Stimulated activated CD8-positive, alpha-beta memory T cell treated with anti-CD3 and anti-CD28 coated beads, Interleukin-4, amount 100 ng/mL, for 4 hours (primary cell): ENCODE measurements at regions not wholly inside any gene's neighbourhood (a gene's known extent, or its start where the extent isn't known, plus 50 kb on each side); places are given as distances from the start of the nearest gene placed in this dataset.

Experiments used
- DNase-seq, 2 donors: peaks; one replicate each; pipeline ENCODE4 v3.0.0-alpha.2; 2020; ENCODE audit warnings: low read depth in 2 of 2, low spot score in 1 of 2

DNA sequence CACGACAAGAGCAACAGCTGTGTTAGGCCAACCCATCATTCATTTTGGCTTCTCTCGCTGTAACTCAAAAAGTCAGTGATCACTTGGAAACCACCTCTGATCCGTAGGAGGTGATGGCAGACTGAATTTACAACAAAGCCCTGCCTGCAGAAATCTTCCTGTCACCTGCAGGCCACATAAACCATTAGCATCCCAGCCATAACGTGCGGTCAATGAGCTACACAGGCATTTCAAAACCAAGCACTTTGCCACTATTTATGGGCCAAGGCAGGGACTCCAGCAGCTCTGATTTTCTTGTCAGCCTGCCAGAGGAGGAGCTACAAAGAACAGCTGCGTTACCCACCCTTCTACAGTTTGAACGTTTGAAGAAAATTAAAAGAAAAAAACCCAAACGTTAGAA, 228.1 kb upstream of the PPARGC1A start:
- no peak for DNase-seq

DNA sequence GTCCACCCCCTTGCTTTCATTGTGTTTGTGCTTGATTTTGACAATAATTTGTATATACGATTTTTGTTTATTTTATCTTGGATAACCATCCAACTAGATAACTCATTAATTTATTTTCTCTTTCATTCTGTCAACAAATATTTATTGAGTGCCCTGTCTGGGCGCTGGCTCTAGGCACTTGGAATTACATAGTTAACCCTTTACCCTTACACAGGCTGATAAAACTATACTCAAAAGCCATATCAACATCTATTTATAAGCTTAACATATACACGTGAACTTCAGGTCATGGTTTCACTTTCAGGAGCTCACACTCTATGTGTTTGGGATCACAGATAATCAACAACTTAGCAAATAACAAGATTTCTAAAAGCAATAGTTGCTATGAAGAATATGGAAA, 226.3 kb upstream of the PPARGC1A start:
- DNase-seq = no peak

DNA sequence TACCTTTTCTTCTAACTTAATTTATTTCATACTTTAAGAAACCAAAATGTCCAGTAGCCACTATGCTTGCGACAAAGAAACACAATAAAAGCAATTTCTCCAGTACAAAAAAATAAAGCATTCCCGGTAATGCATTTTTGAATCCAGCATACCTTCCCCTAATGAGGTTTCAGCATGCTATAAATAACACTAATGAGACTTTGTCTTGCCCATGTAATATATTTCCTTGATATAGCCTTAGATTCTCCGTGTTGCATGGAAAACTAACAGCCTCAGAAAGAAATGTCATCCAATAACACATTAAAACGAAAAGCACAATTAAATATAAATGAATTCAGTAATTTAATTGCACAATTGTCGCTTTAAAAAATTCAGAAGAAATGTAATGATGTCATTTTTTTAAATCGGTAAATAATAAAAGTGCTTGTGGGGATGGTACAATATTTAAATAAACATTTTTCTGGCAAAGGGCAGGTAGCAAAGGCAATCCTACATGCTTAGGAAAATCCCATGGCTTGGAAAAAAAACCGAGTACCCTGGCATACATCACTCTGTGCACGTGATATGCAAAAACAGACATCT, 225.2 kb upstream of the PPARGC1A start:
- no peak for DNase-seq

DNA sequence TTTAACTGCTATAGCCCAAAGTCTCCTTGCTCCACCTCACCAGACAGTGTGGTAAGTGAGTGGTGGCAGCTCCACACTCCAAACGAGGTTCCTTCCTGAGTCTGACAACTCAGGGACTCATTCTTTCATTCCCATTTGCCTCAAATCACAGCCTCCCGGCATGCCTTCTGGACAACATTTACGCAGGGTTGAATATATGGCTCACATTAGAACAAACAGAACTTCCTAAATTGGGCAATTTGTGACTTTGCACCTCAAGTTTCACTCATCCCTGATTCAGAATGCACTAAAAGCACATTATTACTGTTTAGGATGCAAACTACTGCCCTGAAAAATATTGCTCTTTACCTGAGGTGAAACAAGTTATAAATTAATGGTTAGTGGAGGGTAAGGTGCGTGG, 224.6 kb upstream of the PPARGC1A start:
- DNase-seq = no peak

DNA sequence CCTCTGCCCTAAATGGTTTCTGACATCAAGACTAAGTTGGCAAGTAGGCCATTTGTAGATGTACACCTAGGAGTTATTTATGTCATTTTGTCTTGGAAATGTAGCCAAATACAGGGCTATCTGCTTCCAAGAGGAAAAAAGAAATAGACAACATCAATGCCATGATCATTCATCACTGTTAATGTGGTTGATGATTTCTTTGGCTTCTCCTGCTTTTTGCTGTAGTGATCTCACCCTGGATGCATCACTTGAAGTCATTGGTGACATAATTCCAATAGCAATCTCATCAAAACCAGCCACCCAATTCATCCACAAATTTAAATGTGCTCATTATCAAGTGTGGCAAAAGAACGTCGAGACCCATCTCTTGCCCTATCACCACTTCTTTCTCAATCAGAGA, 222.6 kb upstream of the PPARGC1A start:
- no peak for DNase-seq

DNA sequence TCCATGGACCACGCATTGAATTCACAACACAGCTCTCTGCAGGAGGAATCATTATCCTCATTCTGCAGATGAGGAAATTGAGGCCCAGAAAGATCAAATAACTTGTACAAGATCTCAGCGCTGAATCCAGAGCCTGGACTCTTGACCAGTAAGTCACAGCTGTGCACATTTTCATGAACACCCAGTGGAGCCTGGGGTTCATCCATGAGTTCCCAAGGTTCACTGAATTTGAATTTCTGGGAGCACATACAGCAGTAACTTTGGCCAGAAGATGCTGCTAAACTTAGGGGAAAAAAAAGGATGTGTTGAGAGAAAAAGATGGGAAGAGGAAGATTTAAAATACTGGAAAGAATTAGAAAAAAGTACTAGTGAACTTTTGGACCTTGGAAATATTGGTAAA, 218.7 kb upstream of the PPARGC1A start:
- DNase-seq = no peak

DNA sequence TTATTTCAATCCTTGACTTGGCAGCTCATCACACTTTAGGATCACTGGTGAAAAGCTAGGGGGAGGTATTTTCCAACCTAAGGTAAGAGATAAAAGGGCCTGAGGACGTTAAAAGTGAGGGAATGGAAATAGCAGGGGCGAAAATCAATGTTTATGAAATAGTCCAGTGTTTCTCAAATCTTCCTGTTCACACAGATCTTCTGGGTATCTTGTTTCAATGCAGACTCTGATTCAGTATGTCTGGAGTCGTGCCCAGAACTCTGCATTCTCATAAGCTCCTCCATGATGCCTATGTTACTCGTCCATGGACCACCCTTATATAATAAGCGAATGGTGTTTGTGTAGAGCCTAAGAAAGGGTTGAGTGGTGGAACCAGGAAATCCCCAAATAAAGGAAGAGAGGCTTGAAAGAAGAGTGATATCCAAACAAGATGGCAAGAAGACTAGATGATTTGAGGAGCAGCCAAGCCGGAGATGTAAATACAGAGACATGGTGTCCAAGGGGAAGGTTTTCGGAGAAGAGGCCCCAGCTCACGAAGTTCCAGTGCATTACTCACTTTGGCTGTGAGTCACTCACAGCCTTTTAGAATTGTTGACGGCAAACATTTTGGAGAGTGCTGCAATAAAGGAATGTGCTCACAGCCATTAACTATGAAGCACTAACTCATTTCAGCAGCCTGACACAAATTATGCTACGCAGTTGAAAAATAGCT, 215.6 kb upstream of the PPARGC1A start:
- DNase-seq = no peak

DNA sequence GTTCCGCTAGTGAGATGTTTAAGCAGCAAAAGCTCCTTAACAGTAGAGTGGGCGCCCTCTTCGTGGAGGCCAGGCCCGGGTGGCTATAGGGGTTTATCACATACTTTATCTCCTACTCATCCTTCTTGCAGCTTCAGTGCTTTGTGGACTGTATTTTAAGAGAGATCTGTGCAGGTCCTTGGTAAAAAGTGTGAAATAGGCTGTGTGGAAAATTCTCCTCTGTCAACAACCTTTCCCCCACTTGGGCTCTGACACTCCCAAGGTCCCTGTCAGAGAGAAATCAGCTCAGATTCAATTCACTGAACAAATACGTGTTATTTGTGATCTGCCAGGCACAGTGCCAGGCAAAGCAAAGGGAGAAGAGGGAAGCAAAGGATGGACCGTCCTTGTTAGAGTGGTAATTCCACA, 214.3 kb upstream of the PPARGC1A start:
- no peak for DNase-seq

DNA sequence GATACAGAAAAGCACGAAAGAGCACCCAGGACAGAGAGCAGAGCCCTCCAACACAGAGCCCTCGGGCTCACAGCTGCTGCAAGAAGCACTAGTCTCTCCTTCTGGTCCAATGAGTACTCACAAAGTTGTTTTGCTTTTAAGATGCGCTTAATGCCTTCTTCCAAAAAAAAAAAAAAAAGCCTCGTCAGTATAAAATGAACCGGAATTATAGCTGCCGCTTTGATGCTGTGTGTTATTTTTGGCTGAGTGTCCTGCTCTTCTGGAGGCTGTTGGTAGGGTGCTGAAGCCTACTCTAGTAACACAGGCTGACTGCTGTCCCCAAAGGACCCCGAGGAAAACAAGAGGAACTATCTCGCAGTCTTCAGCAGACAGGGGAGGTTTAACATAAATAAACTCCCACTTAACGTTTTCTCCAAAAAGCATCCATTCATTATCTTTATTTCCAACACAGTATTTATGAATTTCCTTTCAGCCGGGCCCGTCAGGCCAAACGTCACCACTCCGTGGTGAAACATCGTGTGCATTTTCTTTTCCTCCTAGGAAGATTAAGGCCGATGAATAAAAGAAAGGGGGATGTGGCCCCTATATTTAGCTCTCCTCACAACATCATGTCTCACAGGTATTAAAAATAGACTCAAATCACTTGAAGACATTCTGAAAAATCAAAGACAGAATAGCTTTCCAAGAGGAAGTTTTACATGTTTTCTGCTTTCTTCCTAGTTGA, 213.7 kb upstream of the PPARGC1A start:
- no peak for DNase-seq

DNA sequence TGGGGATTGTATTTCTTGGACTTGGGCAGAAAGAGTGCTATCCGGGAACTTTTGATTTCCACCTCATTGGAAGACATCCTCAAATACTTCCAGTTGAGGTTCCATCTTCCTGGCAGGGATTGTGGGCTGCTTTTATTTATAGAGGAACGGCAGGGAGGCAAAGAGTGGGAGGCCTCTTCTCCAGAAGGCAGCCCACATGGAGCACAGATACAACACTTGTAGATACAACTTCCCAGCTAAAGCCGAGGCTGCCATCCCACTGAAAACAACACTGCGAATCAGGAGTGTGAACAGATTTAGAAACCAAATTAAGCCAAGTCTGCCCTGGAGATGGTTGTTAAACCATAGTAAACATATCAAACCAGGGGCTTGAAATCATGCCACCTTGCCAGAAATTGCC, 212.8 kb upstream of the PPARGC1A start:
- no peak for DNase-seq

DNA sequence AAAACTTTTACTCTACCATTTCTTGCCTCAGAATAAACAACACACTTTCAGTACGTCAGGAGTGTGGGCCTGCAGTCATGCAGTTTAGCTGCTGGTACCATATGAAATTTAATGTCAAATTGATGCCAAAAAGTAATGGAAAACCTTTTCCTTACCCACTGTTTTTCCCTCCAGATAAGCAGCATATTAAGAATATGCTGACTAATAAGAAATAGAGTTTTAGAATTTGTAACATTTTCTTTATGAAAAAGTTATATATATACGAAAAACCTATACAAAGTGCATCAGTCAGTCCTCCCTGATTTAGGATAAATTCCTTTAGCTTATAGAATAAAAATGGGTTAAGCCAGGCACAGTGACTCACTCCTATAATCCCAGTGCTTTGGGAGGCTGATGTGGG, 206.8 kb upstream of the PPARGC1A start:
- DNase-seq = no peak

DNA sequence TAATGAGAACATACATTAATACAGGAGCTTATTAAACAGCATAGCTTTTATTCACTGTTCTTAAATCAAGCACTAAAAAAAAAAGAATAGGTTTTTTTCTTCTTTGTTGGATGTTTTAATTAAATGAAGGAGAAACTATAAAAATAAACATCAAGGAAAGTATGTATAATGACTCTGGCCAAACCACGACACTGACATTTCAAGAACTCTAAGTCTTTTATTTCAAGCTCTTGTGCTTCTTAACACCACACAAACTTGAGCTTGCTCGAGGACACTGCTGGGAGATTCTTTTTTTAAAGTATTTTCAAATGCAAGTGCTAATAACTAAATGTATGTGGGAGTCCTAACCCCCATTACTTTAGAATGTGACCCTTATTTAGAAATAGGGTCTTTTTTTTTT, 204.9 kb upstream of the PPARGC1A start:
- no peak for DNase-seq

DNA sequence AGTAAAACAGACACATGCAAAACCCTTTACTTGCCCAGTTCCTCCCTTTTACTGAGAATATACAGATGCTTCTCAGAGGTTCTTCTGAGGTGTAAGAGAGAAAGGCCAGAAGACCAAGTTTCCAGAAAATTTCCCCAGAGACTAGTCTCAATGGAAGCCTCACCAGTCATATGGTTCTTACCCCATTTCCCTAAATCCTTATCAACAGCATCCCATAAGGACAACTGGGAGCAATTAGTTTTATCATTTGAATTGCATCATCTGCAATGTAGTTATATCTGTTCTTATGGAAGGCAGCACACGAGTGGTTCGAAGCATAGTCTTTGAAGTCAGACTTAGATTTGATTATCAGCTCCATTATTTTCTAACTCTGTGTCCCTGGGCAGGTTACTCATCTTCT, 203.6 kb upstream of the PPARGC1A start:
- no peak for DNase-seq

DNA sequence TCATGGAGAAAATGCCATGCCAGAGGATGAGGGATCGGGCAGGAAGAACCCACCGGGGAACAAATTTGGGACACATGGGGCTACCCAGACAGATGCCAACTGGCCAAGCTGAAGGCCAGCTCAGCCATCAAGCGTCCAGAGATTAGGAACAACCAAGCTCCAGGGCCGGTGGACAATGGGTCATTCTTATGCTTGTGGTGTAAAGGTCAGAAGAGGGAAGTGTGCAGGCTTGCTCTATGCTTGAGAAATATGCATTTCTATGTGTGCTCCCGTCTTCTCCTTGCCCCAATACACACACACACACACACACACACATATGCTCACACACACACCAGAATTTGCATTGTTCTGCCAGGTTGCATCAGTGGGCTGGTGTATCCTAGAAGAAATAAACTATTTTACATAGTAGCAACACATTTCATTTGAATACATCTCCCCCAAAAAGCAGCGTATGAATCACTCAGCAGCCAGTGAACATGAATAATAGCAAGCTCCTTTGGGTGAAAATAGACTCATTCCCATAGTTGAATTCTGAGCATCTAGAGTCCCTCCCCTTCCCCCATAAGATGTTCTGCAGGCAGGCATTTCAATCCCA, 201.9 kb upstream of the PPARGC1A start:
- no peak for DNase-seq

DNA sequence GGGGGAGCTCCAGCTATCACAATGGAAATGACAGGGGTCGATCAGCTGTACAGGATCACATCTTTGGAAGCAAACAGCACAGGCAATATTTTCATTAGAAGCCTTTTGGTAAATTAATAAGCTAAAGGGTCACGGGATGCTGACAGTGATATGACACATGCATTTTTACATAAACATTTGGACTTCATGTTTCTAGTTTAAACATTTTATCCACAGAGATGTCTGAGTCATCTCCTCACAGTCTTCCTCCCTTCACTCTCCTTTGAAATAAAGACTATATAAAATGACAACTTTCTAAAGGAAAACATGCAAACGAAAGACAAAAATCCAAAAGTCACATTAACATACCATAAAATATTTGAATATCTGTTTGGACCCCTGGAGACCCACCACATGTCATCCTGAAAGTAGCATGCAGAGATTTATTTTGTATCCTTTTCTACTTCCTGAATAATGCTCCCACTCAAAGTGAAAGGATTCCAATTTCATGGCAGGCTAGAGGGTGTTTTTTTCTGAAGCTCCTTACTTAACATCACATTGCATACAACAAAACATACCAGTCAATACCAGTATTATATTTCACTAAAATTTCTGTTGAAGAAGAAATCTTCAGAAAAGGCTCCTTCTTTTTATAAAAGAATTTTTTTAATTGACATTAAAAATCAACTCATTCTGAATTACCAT, 200.1 kb upstream of the PPARGC1A start:
- no peak for DNase-seq

DNA sequence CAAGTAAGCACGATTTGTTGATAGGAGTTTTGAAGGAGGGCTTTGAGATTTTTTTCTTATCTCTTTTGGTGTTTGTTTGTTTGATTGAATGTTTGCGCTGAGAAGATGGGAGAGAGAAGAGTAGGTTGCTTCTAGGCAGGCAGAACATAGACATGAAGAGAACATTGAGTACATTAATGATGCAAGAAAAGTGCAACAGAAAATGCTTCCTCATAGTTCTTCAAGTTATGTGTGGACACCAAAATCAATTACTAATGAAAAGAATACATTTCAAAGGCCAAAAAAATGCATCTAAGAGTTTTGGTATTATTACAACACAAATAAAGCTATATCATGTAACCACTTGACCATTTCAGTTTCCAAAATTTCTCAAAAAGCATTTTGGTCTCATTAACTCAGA, 191.0 kb upstream of the PPARGC1A start:
- no peak for DNase-seq

DNA sequence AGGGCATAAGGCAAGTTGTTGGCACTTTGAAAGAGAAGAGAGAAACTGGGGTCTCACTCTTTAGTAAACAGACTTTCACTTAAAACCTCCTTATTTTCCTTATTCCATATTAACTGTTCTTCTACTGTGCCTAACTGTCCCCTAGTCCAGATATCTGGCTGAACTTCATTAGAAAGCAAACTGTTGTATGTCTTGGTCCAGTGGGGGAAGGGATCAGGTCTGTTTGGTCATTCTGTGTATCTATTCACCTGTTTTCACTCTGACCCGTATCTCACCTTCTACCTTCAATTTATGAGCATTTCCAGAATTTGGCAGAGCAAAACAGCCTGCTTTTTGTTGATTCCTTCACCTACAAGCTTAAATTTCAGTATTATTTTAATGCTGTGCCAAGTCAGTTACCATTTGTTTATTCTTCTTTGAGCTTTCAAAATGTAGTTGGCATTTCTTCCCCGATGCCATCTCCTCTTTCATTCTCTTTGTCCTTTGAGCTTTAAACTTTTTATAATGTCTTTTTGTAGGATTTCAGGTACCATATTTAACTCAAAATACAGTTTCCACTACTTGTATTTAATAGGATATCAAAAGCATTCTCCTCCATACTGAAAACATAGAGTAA, 188.6 kb upstream of the PPARGC1A start:
- no peak for DNase-seq

DNA sequence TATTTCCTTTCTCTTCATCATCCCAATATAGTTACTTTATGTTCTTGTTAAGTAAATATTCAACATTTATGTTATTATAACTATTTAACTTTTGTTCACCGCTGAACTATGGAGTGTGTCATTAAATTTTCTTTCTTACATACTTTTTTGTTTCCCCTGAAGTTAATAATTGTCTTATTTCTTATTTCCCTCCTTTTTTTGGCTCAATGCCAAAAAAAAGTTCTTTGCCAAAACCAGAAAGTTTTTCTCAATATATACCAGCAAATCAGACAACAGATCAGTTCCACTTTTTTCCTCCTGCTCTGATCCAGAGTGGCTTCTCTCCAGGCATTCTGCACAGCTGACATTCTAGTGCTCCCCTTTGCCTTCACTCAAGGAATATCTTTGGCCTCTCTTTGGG, 187.0 kb upstream of the PPARGC1A start:
- DNase-seq = no peak

DNA sequence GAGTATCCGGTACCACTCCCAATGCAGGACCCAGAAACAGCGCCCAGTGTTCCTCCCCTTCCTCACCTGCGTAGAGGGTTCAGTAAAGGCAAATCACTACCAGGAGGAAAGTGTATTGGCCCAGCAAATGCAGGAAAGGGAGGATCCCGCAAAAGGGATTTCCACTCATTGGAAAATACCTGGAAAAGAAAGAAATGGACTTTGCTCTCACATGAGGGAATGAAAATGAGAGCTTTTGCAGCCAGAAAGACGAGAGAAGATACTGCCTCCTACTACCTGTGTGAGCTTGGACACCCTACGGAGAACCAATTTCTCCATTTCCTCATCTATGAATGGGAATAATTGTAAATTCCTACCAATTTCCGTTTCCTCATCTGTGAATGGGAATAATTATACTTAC, 184.1 kb upstream of the PPARGC1A start:
- DNase-seq = no peak

DNA sequence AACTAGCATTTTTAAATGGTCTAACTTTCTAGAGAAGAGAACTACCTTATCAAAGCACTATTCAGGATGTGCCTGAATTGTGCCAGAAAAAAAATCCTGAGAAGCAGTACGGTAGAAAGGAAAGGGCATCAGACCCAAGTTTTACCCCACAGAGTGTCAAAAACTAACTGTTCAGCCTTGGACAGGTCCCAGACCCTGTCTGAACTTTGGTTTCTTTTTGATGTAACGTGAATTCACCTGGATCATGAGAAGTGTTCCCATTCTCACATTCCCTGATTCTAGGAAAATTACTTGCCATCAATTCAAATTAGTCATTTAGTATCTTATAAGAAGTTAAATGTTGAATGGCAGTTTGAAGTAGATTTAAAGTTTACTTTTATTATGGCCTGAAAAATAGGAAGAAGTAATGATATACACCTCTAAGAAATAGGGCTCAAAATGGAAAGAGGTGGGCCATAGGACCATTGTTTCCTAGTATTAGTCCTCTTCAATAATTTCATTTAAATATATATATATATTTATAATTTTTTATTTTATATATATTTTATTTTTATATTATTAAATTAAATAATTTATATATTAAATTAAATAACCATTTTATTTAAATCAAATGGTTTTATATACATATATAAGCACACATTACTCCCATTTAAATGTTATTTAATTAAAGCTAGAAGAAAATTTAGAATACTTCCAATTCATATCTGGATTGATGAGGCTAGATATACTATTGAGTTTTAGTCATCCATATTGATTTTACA, 181.9 kb upstream of the PPARGC1A start:
- no peak for DNase-seq

DNA sequence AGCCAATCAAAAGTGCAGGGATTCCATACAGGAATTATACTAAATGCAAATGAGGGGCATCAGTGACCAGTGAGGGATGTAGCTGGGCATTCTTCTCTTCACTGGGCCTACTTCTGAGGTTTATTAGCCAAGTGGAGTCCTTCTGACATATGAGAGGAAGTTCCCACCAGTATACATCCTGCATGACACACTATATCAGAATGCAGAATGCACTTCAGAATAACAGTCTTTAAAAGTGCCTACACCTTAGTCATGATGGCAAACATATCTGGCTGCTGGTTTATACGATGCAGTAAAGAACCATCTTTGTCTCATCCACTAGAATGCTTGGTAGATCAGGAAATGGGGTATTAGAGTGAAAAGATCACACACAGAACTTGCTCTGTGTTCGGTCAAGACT, 180.3 kb upstream of the PPARGC1A start:
- DNase-seq = no peak
